SK-N-SH (cell line): ENCODE measurements at regions not wholly inside any gene's neighbourhood (a gene's known extent, or its start where the extent isn't known, plus 50 kb on each side); places are given as distances from the start of the nearest gene placed in this dataset.

Source experiments
- CTCF ChIA-PET: fragments of 300-600, 350-600 bp; formaldehyde crosslinking; extraction: SDS; loops from one replicate; lab custom pipeline; 2021; lab: Yijun Ruan, JAX
- POLR2A ChIA-PET: fragments of 350-600 bp; sonication (Branson Sonifier 250); formaldehyde crosslinking; extraction: SDS; loops from one replicate; lab custom pipeline; 2020; ENCODE audit warnings: antibody characterized with exemption, inconsistent platforms; lab: Yijun Ruan, JAX
- DNase-seq: peaks from one replicate; pipeline ENCODE4 v3.0.0; 2012
- H2AFZ ChIP-seq: fragments of 200-600 bp; sonication (generic); 2 replicates; pipeline ENCODE4 v1.8.1; 2016; ENCODE audit warnings: antibody characterized with exemption, mild to moderate bottlenecking, low read depth
- H3F3A ChIP-seq: fragments of 200-600 bp; sonication (generic); replicated peaks from 2 replicates; pipeline ENCODE3; 2016; ENCODE audit warnings: antibody characterized with exemption, mild to moderate bottlenecking; ENCODE audit not compliant: insufficient read depth
- H3K27ac ChIP-seq, 2 experiments: fragments of 200-500 bp in 1 of 2; fragments of 200-600 bp in 1 of 2; sonication (Bioruptor generic) in 1 of 2; sonication (generic), shearing (Covaris generic) in 1 of 2; 2 replicates each; pipeline versions ENCODE4 v1.5.1 to v1.6.1; 2014 to 2016; ENCODE audit warnings: low read depth in 2 of 2, inconsistent platforms in 1 of 2, low read length in 1 of 2, mild to moderate bottlenecking in 1 of 2, mixed read lengths in 1 of 2
- H3K27me3 ChIP-seq: fragments of 200-600 bp; sonication (generic), shearing (Covaris generic); 2 replicates; pipeline ENCODE4 v1.6.1; 2016; ENCODE audit warnings: mixed run types; ENCODE audit not compliant: insufficient read depth
- H3K36me3 ChIP-seq, 2 experiments: fragments of 200-500 bp in 1 of 2; fragments of 200-600 bp in 1 of 2; sonication (Bioruptor generic) in 1 of 2; sonication (generic) in 1 of 2; replicated peaks in 1 of 2; 2 replicates each; pipeline versions ENCODE3 to v1.5.1; 2014 to 2016; ENCODE audit warnings: low read length in 1 of 2, mild to moderate bottlenecking in 1 of 2; ENCODE audit not compliant: insufficient read depth in 2 of 2, control insufficient read depth in 1 of 2
- H3K4me1 ChIP-seq, 2 experiments: fragments of 200-500 bp in 1 of 2; fragments of 200-600 bp in 1 of 2; sonication (Bioruptor generic) in 1 of 2; sonication (generic), shearing (Covaris generic) in 1 of 2; 2 replicates each; pipeline versions ENCODE4 v1.5.1 to v1.6.1; 2014 to 2016; ENCODE audit warnings: low read depth in 1 of 2, low read length in 1 of 2, mixed run types in 1 of 2; ENCODE audit not compliant: insufficient read depth in 2 of 2, control insufficient read depth in 1 of 2
- H3K4me2 ChIP-seq: fragments of 200-600 bp; sonication (generic), shearing (Covaris generic); 2 replicates; pipeline ENCODE4 v1.6.1; 2017; ENCODE audit warnings: mixed run types
- H3K4me3 ChIP-seq, 2 experiments: fragments of 200-500 bp in 1 of 2; fragments of 200-600 bp in 1 of 2; sonication (Bioruptor generic) in 1 of 2; sonication (generic), shearing (Covaris generic) in 1 of 2; 2 replicates each; pipeline versions ENCODE4 v1.5.1 to v1.8.1; 2014 to 2016; ENCODE audit warnings: low read depth in 2 of 2, inconsistent platforms in 1 of 2, low read length in 1 of 2, mild to moderate bottlenecking in 1 of 2, mixed read lengths in 1 of 2, moderate library complexity in 1 of 2
- H3K79me2 ChIP-seq: fragments of 200-600 bp; sonication (generic); 2 replicates; pipeline ENCODE4 v1.8.1; 2017; ENCODE audit warnings: mild to moderate bottlenecking; ENCODE audit not compliant: insufficient read depth
- H3K9ac ChIP-seq: fragments of 200-600 bp; sonication (generic); 2 replicates; pipeline ENCODE4 v1.6.1; 2017; ENCODE audit warnings: mixed run types
- H3K9me2 ChIP-seq: fragments of 200-600 bp; sonication (generic); 2 replicates; pipeline ENCODE4 v1.6.1; 2017; ENCODE audit warnings: mixed run types
- H3K9me3 ChIP-seq: fragments of 200-600 bp; sonication (generic); 2 replicates; pipeline ENCODE4 v1.6.1; 2017; ENCODE audit warnings: mixed run types, mild to moderate bottlenecking, moderate library complexity
- H4K20me1 ChIP-seq: fragments of 200-600 bp; sonication (generic); 2 replicates; pipeline ENCODE4 v1.6.1; 2017; ENCODE audit warnings: mild to moderate bottlenecking, mixed run types; ENCODE audit not compliant: insufficient read depth
- FOSL2 ChIP-seq: IDR thresholded peaks from 2 replicates; pipeline ENCODE4 v1.4.0; 2012; ENCODE audit warnings: low read depth, mild to moderate bottlenecking, moderate library complexity, borderline replicate concordance
- FOXJ3 ChIP-seq: sonication (generic); formaldehyde crosslinking; IDR thresholded peaks from 2 replicates; pipeline ENCODE4 v1.5.1; 2020; ENCODE audit warnings: mild to moderate bottlenecking, missing genetic modification reagents
- FOXM1 ChIP-seq: IDR thresholded peaks from 2 replicates; pipeline ENCODE4 v1.4.0; 2012; ENCODE audit warnings: low read depth, mild to moderate bottlenecking
- GABPA ChIP-seq: IDR thresholded peaks from 2 replicates; pipeline ENCODE4 v1.4.0; 2012; ENCODE audit warnings: low read depth, mild to moderate bottlenecking
- GATA2 ChIP-seq: sonication (generic); formaldehyde crosslinking; IDR thresholded peaks from 2 replicates; pipeline ENCODE4 v1.5.0; 2020; ENCODE audit warnings: mild to moderate bottlenecking, missing genetic modification reagents
- IRF3 ChIP-seq: fragments of 150-350 bp; IDR thresholded peaks from 2 replicates; pipeline ENCODE4 v1.6.1; 2016; ENCODE audit warnings: mild to moderate bottlenecking, low read depth, low read length
- JUND ChIP-seq: IDR thresholded peaks from 2 replicates; pipeline ENCODE4 v1.4.0; 2012
- MAX ChIP-seq: IDR thresholded peaks from 2 replicates; pipeline ENCODE4 v1.4.0; 2012; ENCODE audit warnings: low read depth
- MEF2A ChIP-seq: IDR thresholded peaks from 2 replicates; pipeline ENCODE4 v1.4.0; 2012; ENCODE audit warnings: low read depth, borderline replicate concordance
- MXI1 ChIP-seq: IDR thresholded peaks from 2 replicates; pipeline ENCODE4 v1.6.1; 2012; ENCODE audit warnings: mild to moderate bottlenecking, low read depth, low read length, improper control_type of control experiment
- NFIC ChIP-seq: IDR thresholded peaks from 2 replicates; pipeline ENCODE4 v1.4.0; 2012; ENCODE audit warnings: borderline replicate concordance
- NRF1 ChIP-seq: IDR thresholded peaks from 2 replicates; pipeline ENCODE4 v1.6.1; 2012; ENCODE audit warnings: low read depth, mild to moderate bottlenecking, low read length
- RAD21 ChIP-seq: IDR thresholded peaks from 2 replicates; pipeline ENCODE4 v1.6.1; 2012; ENCODE audit warnings: mild to moderate bottlenecking, low read length
- RFX5 ChIP-seq: IDR thresholded peaks from 2 replicates; pipeline ENCODE4 v1.6.1; 2012; ENCODE audit warnings: mild to moderate bottlenecking, improper control_type of control experiment, low read length
- SIN3A ChIP-seq: IDR thresholded peaks from 2 replicates; pipeline ENCODE4 v1.6.1; 2012; ENCODE audit warnings: low read depth, mild to moderate bottlenecking, low read length, moderate library complexity, borderline replicate concordance
- SMC3 ChIP-seq: IDR thresholded peaks from 2 replicates; pipeline ENCODE4 v1.6.1; 2012; ENCODE audit warnings: low read depth, low read length, improper control_type of control experiment
- TAF1 ChIP-seq: IDR thresholded peaks from 2 replicates; pipeline ENCODE4 v1.6.1; 2012; ENCODE audit warnings: low read depth, mild to moderate bottlenecking, low read length, moderate library complexity, borderline replicate concordance
- TCF12 ChIP-seq: IDR thresholded peaks from 2 replicates; pipeline ENCODE4 v1.4.0; 2012
- TEAD4 ChIP-seq: IDR thresholded peaks from 2 replicates; pipeline ENCODE4 v1.4.0; 2012; ENCODE audit warnings: mild to moderate bottlenecking, borderline replicate concordance; ENCODE audit not compliant: insufficient read depth
- USF1 ChIP-seq: IDR thresholded peaks from 2 replicates; pipeline ENCODE4 v1.4.0; 2012; ENCODE audit warnings: low read depth, borderline replicate concordance
- YY1 ChIP-seq: IDR thresholded peaks from 2 replicates; pipeline ENCODE4 v1.4.0; 2012; ENCODE audit warnings: low read depth, mild to moderate bottlenecking
- WGBS: methylation state at CpG from one replicate; pipeline ENCODE4 v1.1.6; 2017; ENCODE audit warnings: low lambda C conversion rate; 5-methylcytosine and 5-hydroxymethylcytosine counted together

- no peak for TF ChIP-seq RFX5
- 6% methylated on average over 2 of the region's 2 CpGs for WGBS
- H3K9me3 ChIP-seq, result peaks cover 8% of the 10 kb centered on the region; the same call in 1 of the 2 replicates
- no peaks in the 10 kb centered on the region for H3K4me1 ChIP-seq
- no peak overlapping the region for H2AFZ ChIP-seq
- H3K27me3 ChIP-seq, result no peaks in the 10 kb centered on the region
- H4K20me1 ChIP-seq, result no peaks in the 10 kb centered on the region
- H3K36me3 ChIP-seq, result no peaks in the 10 kb centered on the region
- CTCF ChIA-PET, result interaction anchor here (1.1 to 1.5 kb wide), 3 partner anchors 11 to 423 kb away, joined by 3 to 5 read pairs (median 5); no protein-coding TSS in a partner anchor
- H3F3A ChIP-seq, result no peaks in the 10 kb centered on the region
- no peak overlapping the region for H3K4me3 ChIP-seq
- no peak overlapping the region for H3K27ac ChIP-seq
- no peak for DNase-seq
- H3K4me2 ChIP-seq, result no peak overlapping the region
- no peaks in the 10 kb centered on the region for H3K9me2 ChIP-seq
- no peak overlapping the region for H3K9ac ChIP-seq
- POLR2A ChIA-PET, result no interaction called here
- no peaks in the 10 kb centered on the region for H3K79me2 ChIP-seq
Measured at GRCh38 chr2:21740484-21740883, 616.7 kb downstream of the TDRD15 start.

GRCh38 chr2:21746499-21746898 lies 622.7 kb downstream of the TDRD15 start:
- ChIA-PET POLR2A (no interaction called here), CTCF (interaction anchor here (1.5 to 1.7 kb wide), 2 partner anchors 7 to 29 kb away, joined by 4 to 6 read pairs; no protein-coding TSS in a partner anchor)
- H3K27me3 ChIP-seq, result no peaks in the 10 kb centered on the region
- no peaks in the 10 kb centered on the region for H3F3A ChIP-seq
- no peak overlapping the region for H3K4me3 ChIP-seq
- no peaks in the 10 kb centered on the region for H4K20me1 ChIP-seq
- no peak overlapping the region for H3K27ac ChIP-seq
- H3K36me3 ChIP-seq, result no peaks in the 10 kb centered on the region
- TF ChIP-seq USF1, result no peak
- no peak for TF ChIP-seq TCF12
- TF ChIP-seq NFIC, result no peak
- no peak for TF ChIP-seq MXI1
- no peaks in the 10 kb centered on the region for H3K79me2 ChIP-seq
- no peak overlapping the region for H2AFZ ChIP-seq
- H3K4me1 ChIP-seq, result no peaks in the 10 kb centered on the region
- WGBS, result 16% methylated on average over 3 of the region's 3 CpGs
- H3K9me2 ChIP-seq, result no peaks in the 10 kb centered on the region
- 0 out of 2 replicates have a peak, but pooled peaks cover 8% of the 10 kb centered on the region for H3K9me3 ChIP-seq
- H3K9ac ChIP-seq, result no peak overlapping the region
- no peak for DNase-seq
- H3K4me2 ChIP-seq, result no peak overlapping the region

- H3K9me3 ChIP-seq, result 0 out of 2 replicates have a peak, but pooled peaks cover 4% of the 10 kb centered on the region
- H3K27ac ChIP-seq, result no peak overlapping the region
- no peak for DNase-seq
- no peak overlapping the region for H3K4me3 ChIP-seq
- no peaks in the 10 kb centered on the region for H3K9me2 ChIP-seq
- H2AFZ ChIP-seq, result no peak overlapping the region
- TF ChIP-seq SMC3 (no peak), YY1 (no peak), RAD21 (no peak), MAX (no peak), SIN3A (no peak), MEF2A (no peak), TAF1 (no peak), NRF1 (no peak), USF1 (no peak), NFIC (no peak), IRF3 (no peak), GABPA (no peak), FOXM1 (no peak), JUND (no peak), FOXJ3 (CRISPR knock-in tag) (no peak), TEAD4 (no peak), GATA2 (CRISPR knock-in tag) (no peak), FOSL2 (no peak)
- H3K4me1 ChIP-seq, result no peaks in the 10 kb centered on the region
- ChIA-PET CTCF (no interaction called here), POLR2A (no interaction called here)
- 24% methylated on average over 4 of the region's 4 CpGs for WGBS
- no peaks in the 10 kb centered on the region for H3K79me2 ChIP-seq
- no peak overlapping the region for H3K9ac ChIP-seq
- H4K20me1 ChIP-seq, result no peaks in the 10 kb centered on the region
- no peaks in the 10 kb centered on the region for H3K27me3 ChIP-seq
- no peak overlapping the region for H3K4me2 ChIP-seq
- no peaks in the 10 kb centered on the region for H3F3A ChIP-seq
- no peaks in the 10 kb centered on the region for H3K36me3 ChIP-seq
Measured at GRCh38 chr2:21748501-21748900, 624.7 kb downstream of the TDRD15 start.
